GM18505 (cell line): ENCODE measurements at regions not wholly inside any gene's neighbourhood (a gene's known extent, or its start where the extent isn't known, plus 50 kb on each side); places are given as distances from the start of the nearest gene placed in this dataset.

Experiments used
- ATAC-seq: cut with Tn5 transposase; IDR thresholded peaks from one replicate; pipeline ENCODE4 v1.9.1; 2021; ENCODE audit not compliant: unreplicated experiment
- POLR2A ChIP-seq: IDR thresholded peaks from 4 replicates; pipeline ENCODE4 v1.6.1; 2011; ENCODE audit warnings: borderline replicate concordance; ENCODE audit not compliant: insufficient read depth, insufficient read length; ENCODE audit errors: extremely low read depth

GRCh38 chr13:97135883-97136282 is 86.2 kb upstream of the MBNL2 start:
- ATAC-seq, result no peak
- TF ChIP-seq POLR2A, result no peak

DNA sequence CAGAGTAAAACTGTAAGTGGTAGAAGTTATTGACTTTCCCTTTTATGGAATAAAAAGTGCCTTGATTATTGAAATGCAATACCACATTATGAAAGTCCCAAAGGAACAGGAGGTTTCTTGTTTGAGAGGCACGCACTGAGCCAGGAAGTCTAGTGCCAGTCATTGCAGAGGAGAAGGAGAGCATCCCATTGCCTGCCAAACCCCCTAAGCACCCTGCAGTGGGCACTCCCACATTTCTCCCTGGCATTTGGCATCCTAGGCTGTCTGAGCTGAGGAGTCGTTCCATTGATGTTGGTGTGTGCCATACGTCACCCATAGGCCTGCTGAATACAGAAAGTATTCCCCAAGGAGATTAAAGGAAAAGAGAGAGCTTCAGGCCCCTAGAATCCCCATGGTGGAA is 85.7 kb upstream of the MBNL2 start:
- no peak for TF ChIP-seq POLR2A
- ATAC-seq, result no peak

- no peak for TF ChIP-seq POLR2A
- ATAC-seq, result no peak
Observed at GRCh38 chr13:97139691-97140090, 82.4 kb upstream of the MBNL2 start.

DNA sequence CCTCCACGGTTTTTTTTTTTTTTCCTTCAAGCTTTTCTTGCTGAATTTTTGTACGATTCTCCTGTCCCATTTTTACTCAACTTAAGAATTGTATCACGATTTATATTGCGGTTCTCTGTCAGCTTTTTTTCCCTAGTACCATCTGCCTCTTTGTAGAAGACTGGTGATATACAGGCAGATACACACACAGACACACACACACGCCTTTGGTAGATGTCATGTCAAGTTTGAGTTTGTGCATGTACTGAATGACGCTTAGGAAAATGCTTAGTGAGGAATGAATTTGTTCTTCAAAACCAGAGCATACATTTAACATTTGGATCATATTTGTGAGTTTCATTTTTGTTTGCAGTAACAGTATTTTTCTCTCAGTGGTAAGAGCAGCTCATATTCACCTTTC is 82.0 kb upstream of the MBNL2 start:
- no peak for ATAC-seq
- TF ChIP-seq POLR2A, result no peak

DNA sequence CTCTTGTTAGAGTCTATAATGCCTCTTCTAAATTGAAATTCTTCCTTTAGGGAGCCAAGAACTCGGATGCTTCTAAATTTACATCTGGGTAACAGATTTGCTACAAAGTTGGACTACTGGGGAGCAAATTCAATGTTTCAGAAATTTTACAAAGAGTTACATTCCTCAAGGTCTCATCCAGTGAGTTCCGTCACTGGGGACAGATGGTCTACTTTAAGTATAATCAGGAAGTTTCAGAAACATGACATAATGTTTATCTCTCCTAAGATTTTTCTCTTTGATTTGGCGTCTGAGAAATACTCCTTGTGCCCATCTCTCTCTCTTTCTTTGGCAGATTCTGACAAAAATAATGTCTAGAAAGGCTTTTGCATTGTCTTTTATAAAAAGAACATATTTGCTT is 81.5 kb upstream of the MBNL2 start:
- TF ChIP-seq POLR2A, result no peak
- ATAC-seq, result no peak

GRCh38 chr13:97141097-97141496 is 81.0 kb upstream of the MBNL2 start:
- no peak for TF ChIP-seq POLR2A
- no peak for ATAC-seq

DNA sequence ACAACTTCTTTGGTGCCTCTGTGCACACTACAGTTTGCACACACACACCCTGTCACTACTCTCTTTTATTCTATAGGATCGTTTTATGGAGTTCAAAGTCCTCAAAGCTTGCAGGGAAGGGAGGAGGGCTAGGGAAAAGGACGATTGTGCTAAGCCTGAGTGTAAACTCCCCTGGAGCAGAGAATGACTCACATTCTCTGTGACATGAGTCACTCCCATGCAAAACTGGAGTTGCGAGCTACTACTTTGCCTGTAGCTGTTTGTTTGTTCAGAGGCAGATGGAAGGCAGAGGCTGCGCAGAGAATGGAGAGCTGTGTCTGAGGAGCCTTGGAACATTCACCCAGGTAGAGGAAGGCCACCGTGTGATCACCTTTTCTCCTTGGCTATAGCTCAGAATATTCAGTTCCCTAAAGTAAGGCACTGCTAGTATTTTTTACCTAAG is 80.5 kb upstream of the MBNL2 start:
- peak; percentile 95 for ATAC-seq
- TF ChIP-seq POLR2A, result no peak

DNA sequence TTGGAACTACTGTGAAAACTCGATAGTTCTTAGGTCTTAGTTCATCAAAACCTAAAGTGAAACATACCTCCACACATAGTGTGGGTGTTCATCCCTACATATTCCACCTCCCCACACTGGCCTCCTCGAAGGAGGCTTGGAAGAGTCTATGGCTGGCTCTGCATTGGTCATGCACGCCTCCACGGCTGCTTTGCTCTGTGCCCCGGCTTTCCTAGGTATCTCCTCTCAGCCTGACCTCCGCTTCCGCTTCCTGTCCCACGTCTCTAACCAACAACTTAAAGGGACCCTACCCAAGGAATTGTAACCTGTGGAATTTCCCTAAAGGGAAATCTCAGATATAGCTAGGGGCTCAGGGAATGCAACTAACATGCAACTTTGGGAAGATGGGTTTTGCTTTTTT is 79.7 kb upstream of the MBNL2 start:
- TF ChIP-seq POLR2A, result no peak
- no peak for ATAC-seq

DNA sequence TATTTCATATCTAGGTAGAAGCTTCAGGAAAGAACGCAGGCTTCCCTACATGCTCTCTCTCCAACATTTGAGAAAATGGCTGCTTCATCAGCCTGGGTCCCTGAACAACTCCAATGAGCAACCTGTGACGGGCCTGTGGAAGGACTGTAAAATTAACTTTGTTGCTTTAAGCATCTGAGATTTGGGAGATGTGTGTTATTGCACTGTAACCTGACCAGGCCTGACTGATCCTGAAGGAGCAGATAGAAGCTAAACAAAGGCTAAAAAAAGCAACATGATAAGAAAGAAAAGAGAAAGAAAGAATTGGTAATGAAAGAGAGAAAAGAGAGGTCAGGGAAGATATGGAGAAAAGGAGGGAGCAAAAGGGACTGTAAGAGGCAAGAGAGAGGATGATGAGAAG is 77.1 kb upstream of the MBNL2 start:
- no peak for TF ChIP-seq POLR2A
- ATAC-seq, result no peak

DNA sequence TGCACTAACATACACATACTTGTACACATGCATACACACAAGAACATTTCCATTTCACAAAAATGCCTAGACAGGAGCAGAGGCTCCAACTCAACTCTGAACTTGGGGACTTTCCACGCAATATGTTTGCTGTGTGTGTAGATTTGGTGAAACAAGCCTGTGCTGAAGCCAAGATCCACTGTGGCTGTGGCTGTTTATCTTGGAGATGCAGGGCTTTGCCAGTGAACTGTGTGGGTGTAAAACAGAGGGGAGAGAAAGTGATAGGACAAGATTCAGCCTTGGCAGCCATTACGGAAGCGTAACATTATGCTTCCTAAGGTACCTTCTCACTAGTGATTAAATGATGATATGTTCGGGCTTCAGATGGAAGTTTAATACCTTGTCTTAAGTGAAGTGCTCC is 73.2 kb upstream of the MBNL2 start:
- no peak for ATAC-seq
- TF ChIP-seq POLR2A, result no peak

DNA sequence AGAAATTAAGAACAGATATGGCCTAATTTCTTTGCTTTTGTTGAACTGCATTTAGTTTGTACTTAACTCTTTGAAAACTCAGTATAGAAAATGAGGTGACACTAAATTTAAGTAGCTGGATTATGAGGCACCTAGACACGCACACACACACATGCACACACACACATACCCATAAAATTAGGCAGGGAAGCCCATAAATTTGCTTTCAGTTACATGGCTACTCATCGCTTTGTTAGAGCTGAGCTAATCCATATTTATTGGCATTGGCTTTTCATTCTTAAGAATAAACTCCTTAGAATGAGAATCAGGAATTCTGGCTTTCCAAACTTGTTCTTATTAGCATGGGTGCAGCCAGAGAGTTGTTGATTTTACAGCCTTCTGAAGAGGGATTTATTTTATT is 61.7 kb upstream of the MBNL2 start:
- no peak for ATAC-seq
- no peak for TF ChIP-seq POLR2A

GRCh38 chr13:97161582-97162231 is 60.4 kb upstream of the MBNL2 start:
- no peak for TF ChIP-seq POLR2A
- no peak for ATAC-seq

GRCh38 chr13:97165502-97166425 is 56.4 kb upstream of the MBNL2 start:
- no peak for TF ChIP-seq POLR2A
- ATAC-seq, result no peak

DNA sequence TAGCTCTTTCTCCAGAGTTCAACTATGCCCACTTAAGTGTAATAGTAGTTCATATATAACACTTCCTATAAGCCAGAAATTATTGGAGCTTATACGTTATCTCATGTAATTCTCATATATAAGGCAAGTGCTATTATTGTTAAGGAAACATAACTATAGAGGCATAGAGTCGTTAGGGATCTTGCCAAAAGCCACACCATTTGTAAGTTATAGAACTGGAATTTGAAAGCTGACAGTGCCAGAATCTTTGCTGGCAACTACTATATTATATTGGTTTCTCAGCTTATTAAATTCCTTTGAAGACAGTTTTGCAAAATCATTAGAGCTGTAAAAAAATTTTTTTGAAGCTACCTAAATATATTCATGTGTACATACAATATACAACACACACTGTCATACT is 51.0 kb upstream of the MBNL2 start:
- ATAC-seq, result no peak
- no peak for TF ChIP-seq POLR2A
